Left ventricle myocardium inferior (tissue), 1 donor: ENCODE measurements at regions not wholly inside any gene's neighbourhood (a gene's known extent, or its start where the extent isn't known, plus 50 kb on each side); places are given as distances from the start of the nearest gene placed in this dataset.

ENCODE experiments used
- DNase-seq: peaks from one replicate; pipeline ENCODE4 v3.0.0-alpha.2; 2020
- H3K27ac ChIP-seq: fragments of 200-600 bp; replicated peaks from 2 replicates; pipeline ENCODE4 v1.8.0; 2021
- H3K27me3 ChIP-seq: fragments of 200-600 bp; 2 replicates; pipeline ENCODE4 v1.8.0; 2021; ENCODE audit warnings: low read depth
- H3K36me3 ChIP-seq: fragments of 200-600 bp; 2 replicates; pipeline ENCODE4 v1.8.0; 2021
- H3K4me1 ChIP-seq: fragments of 200-600 bp; 2 replicates; pipeline ENCODE4 v1.8.0; 2021
- H3K4me3 ChIP-seq: fragments of 200-600 bp; 2 replicates; pipeline ENCODE4 v1.8.0; 2021; ENCODE audit warnings: mild to moderate bottlenecking, moderate library complexity
- H3K9me3 ChIP-seq: fragments of 200-600 bp; replicated peaks from 2 replicates; pipeline ENCODE4 v1.8.0; 2021
- intact Hi-C: fragments of 100-400 bp; cut with micrococcal nuclease; formaldehyde crosslinking; loops from one replicate; pipeline ENCODE4 v1.11.0; 2022
- TF ChIP-seq, protein P1 (sequence below): fragments of 200-600 bp; IDR thresholded peaks from 2 replicates; pipeline ENCODE4 v1.8.0; 2021; ENCODE audit warnings: antibody characterized with exemption, mild to moderate bottlenecking, borderline replicate concordance
- donor health status: DM: no; HTN: yes; CAD: no; lungs with severe emphysema.

DNA sequence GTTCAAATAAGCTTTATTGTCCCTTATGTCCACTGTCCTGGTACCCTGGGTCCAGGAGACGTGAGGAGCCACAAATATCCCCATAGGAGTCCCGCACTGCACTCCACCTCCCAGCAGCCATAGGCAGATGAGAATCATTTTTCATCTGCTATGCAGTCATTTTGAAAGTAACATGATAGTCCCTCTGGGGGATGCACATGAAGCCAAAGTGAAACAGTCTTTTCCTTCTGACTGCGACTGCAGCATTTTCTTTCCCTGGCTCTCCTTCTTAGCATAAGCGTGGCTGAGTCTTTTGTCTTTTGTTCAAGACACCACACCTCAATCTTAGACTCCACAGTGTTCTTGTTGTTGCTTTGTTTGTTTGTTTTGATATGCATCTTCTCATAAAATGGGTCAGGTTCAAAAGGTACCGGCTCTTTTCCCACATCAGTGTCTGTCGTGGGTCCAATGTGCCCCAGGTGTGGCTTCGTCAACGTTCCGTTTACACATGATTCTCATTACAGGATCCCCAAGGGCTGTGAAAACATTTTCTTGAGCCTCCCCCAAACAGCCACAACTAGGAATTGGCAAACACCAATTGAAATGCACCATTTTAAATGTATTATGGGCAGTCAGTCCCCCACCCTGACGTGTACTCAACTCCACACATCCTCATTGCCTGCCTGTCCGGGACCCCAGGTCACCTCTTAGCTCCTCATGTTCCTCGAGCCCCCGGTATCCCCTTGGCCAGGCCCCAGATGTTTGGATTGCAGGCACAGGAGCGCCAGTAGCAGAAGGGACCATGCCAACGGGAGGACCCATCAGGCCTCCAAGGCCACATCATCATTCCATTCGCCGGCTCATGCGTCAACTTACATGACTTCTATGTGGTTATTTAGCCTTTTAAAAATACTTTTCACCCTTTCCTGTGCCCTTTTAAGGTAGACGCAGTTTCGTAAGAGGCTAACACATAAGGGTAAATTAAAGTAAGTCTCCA lies 237.8 kb upstream of the DAPK1 start:
- peaks cover 12% of the 10 kb centered on the region for H3K4me1 ChIP-seq
- TF ChIP-seq, protein P1, sequence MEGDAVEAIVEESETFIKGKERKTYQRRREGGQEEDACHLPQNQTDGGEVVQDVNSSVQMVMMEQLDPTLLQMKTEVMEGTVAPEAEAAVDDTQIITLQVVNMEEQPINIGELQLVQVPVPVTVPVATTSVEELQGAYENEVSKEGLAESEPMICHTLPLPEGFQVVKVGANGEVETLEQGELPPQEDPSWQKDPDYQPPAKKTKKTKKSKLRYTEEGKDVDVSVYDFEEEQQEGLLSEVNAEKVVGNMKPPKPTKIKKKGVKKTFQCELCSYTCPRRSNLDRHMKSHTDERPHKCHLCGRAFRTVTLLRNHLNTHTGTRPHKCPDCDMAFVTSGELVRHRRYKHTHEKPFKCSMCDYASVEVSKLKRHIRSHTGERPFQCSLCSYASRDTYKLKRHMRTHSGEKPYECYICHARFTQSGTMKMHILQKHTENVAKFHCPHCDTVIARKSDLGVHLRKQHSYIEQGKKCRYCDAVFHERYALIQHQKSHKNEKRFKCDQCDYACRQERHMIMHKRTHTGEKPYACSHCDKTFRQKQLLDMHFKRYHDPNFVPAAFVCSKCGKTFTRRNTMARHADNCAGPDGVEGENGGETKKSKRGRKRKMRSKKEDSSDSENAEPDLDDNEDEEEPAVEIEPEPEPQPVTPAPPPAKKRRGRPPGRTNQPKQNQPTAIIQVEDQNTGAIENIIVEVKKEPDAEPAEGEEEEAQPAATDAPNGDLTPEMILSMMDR, result no peak
- H3K36me3 ChIP-seq, result no peaks in the 10 kb centered on the region
- intact Hi-C loops, result no loop called here
- no peaks in the 10 kb centered on the region for H3K9me3 ChIP-seq
- no peak for DNase-seq
- peak overlapping the region; percentile 15 for H3K27ac ChIP-seq
- no peak overlapping the region for H3K4me3 ChIP-seq
- no peaks in the 10 kb centered on the region for H3K27me3 ChIP-seq

DNA sequence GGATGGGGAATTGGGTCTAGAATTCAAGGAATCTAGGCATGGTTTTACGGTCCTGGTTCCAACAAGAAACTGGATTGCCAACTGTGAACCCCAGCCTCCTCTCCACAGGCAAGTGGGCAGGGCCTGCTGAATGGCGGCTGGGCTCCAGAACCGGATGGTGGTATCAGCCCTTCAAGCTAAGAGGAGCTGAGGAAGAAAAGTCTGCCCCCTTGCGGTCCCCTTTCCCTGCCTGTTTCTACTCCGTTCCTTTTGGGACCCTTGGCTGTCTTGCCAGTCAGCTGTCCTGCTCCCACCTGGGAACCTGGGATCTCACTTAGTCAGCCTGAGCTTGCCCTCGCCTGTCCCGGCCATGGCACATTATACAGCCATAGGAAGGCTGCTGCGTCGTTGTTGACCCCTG lies 234.4 kb upstream of the DAPK1 start:
- intact Hi-C loops, result no loop called here
- H3K4me1 ChIP-seq, result no peaks in the 10 kb centered on the region
- no peak for DNase-seq
- H3K4me3 ChIP-seq, result no peak overlapping the region
- TF ChIP-seq, protein P1, result no peak
- no peaks in the 10 kb centered on the region for H3K36me3 ChIP-seq
- no peak overlapping the region for H3K27ac ChIP-seq
- H3K9me3 ChIP-seq, result no peaks in the 10 kb centered on the region
- no peaks in the 10 kb centered on the region for H3K27me3 ChIP-seq

DNA sequence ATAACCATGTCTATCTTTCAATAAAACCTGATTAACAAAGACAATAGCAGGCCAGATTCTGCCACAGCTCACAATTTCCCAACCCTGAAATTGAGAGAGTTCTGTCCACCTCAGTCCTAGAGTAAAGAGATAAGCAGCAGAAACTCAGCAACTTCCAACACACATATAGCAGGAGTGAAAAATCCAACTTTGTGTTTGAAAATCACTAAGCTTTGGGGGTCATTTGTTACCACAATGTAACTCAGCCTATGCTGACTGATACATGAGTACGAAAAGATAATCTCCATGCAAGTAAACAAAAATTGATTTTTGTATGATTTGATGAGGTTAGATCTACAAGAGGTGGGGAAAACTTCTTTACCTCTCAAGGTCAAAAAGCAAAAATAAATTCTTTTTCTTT lies 231.0 kb upstream of the DAPK1 start:
- intact Hi-C loops, result no loop called here
- Histone ChIP-seq H3K27ac (peak overlapping the region; percentile 74), H3K27me3 (no peaks in the 10 kb centered on the region), H3K36me3 (no peaks in the 10 kb centered on the region), H3K4me1 (peaks cover 20% of the 10 kb centered on the region), H3K9me3 (no peaks in the 10 kb centered on the region), H3K4me3 (no peak overlapping the region)
- no peak for DNase-seq
- TF ChIP-seq, protein P1, result no peak

DNA sequence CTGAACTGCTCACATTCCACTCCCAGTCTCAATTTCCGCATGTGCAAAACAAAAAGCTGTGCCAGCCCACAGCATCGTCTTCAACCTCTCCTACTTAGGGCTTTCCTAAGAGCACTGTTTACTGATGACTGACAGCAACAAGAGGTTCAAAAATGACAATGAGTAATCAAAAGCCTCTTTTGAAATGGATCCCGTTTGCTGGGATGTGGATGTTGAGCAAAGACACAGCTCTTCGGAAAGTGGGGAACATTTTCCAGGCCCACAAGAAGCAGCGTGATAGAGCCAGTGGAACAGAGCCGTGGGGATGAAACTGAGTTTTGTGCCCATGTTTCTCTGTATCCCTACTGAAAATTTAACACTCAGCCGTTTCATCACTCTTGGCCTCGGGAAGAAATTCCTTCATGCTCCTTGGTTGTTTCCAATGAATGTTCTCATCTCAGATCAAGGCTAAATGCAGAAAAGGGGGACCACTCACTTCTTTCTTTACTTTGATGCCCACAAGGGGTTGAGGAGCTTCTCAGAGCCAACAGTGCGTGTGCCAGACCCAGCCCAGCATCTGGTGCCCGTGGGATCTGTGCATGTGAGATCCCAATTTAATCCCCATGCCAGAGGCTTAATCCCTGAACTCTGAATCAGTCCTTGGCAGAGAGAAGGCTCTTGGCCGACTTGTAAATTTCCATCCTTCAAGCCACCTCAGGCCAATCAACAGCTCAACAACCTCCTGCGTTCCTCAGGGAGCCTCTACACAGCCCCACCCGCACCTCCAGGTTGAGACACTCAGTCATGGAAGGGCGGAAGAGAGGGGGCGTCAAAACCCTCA lies 230.2 kb upstream of the DAPK1 start:
- Histone ChIP-seq H3K27me3 (no peaks in the 10 kb centered on the region), H3K4me3 (no peak overlapping the region), H3K4me1 (peaks cover 20% of the 10 kb centered on the region), H3K27ac (peak overlapping the region; percentile 74), H3K9me3 (no peaks in the 10 kb centered on the region), H3K36me3 (no peaks in the 10 kb centered on the region)
- TF ChIP-seq, protein P1, result no peak
- intact Hi-C loops, result no loop called here
- DNase-seq, result peak; percentile 55

DNA sequence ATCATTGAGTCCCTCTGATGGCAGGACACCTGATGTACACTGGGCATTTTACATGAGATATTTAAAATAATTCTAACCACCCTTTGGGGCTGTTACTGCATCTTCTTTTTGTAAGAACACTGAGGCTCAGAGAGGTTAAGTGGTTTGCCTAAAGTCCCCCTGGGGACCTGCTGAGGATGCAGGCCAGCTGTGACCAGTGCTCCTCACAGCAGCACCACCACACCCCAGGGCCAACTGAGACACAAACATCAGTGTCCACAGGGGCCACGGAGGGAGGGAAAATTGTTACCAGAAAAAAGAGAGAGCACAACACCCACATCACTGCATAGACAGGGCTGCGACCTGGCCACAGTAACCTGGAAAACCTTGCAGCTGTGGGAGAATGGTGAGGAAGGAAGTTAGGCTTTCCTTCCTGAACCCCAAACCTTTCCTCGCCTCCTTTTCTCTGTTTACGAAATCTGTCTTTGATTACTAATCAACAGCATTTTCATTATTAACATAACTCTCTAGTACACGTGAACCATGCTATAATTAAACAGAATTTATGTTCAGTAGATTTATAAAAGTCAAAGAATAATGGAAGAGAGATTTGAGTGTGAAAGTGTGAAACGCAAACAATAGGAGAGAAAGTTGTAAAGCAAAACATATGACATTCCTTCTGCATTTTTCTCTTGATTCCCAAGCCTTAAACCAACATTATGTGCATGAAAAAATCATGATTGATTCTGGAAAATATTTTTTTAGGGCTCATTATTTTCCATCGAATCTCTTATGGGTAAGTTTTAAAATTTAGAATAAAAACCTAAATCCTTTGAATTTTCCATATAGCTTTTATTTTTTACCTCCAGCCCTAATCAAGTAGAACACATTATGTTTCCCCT lies 228.1 kb upstream of the DAPK1 start:
- peak overlapping the region; percentile 64 for H3K27ac ChIP-seq
- intact Hi-C loops, result no loop called here
- no peaks in the 10 kb centered on the region for H3K36me3 ChIP-seq
- no peaks in the 10 kb centered on the region for H3K9me3 ChIP-seq
- DNase-seq, result no peak
- TF ChIP-seq, protein P1, result no peak
- no peaks in the 10 kb centered on the region for H3K27me3 ChIP-seq
- H3K4me1 ChIP-seq, result peaks cover 20% of the 10 kb centered on the region
- H3K4me3 ChIP-seq, result no peak overlapping the region
